Gastrocnemius medialis (tissue), 4 donors: ENCODE measurements at regions not wholly inside any gene's neighbourhood (a gene's known extent, or its start where the extent isn't known, plus 50 kb on each side); places are given as distances from the start of the nearest gene placed in this dataset.

Source experiments
- CTCF ChIP-seq, 5 experiments: fragments of 450-650 bp in 3 of 5; fragments of 200-600 bp in 2 of 5; sonication (generic) in 2 of 5; IDR thresholded peaks in 4 of 5; conservative IDR thresholded peaks in 1 of 5; 1 replicate in 4 of 5; 2 replicates in 1 of 5; pipeline ENCODE4 v1.5.1; 2016 to 2019; ENCODE audit warnings: antibody characterized with exemption in 5 of 5, mild to moderate bottlenecking in 3 of 5, moderate library complexity in 3 of 5
- POLR2A ChIP-seq, 2 donors: fragments of 450-650 bp; IDR thresholded peaks; one replicate each; pipeline ENCODE4 v1.6.1; 2017; ENCODE audit warnings: antibody characterized with exemption in 2 of 2, mild to moderate bottlenecking in 2 of 2, moderate library complexity in 2 of 2

GRCh38 chr1:99193431-99193830 lies 70.9 kb upstream of the PLPPR4 start:
- TF ChIP-seq CTCF (IDR thresholded peaks at IDR 0.05 in 4 of 5, conservative IDR thresholded peaks at IDR 0.05 in 1 of 5): no peak
- no peak for TF ChIP-seq POLR2A (IDR thresholded peaks at IDR 0.05)
